Upper lobe of left lung (tissue), 4 donors: ENCODE measurements at regions not wholly inside any gene's neighbourhood (a gene's known extent, or its start where the extent isn't known, plus 50 kb on each side); places are given as distances from the start of the nearest gene placed in this dataset.

Experiments
- EP300 ChIP-seq, 4 donors: sonication (generic); formaldehyde crosslinking; IDR thresholded peaks; one replicate each; pipeline ENCODE4 v1.5.1; 2017; ENCODE audit warnings: antibody characterized with exemption in 4 of 4, control low read depth in 2 of 4
- POLR2A ChIP-seq, 4 donors: fragments of 450-650 bp; IDR thresholded peaks; one replicate each; pipeline ENCODE4 v1.5.1; 2016 to 2017; ENCODE audit warnings: antibody characterized with exemption in 4 of 4, mild to moderate bottlenecking in 2 of 4
- POLR2AphosphoS5 ChIP-seq, 2 donors: sonication (generic); formaldehyde crosslinking; IDR thresholded peaks; one replicate each; pipeline ENCODE4 v1.5.1; 2017; ENCODE audit warnings: antibody characterized with exemption in 2 of 2
- TF ChIP-seq, protein P1 (sequence below), 6 experiments: fragments of 450-650 bp in 4 of 6; fragments of 200-600 bp in 2 of 6; sonication (generic) in 2 of 6; IDR thresholded peaks; one replicate each; pipeline ENCODE4 v1.5.1; 2016 to 2019; ENCODE audit warnings: antibody characterized with exemption in 6 of 6

DNA sequence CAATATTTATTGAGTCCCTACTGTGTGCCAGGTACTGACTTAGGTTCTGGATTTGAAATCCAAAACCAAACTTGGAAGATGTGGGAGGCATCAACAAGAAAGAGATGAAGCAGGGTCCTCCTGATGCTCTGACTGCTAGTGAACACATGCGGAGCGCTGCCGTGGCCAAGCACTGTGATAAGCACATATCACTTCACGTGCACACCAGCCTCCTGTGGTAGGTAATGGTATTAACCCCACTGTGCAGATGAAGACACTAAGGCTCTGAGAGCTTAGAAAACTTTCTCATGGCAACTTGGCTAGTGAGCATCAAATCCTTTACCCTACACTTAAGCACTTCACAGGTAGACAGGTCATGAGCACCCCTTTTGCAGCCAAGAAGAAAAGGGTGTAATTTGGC is 216.1 kb downstream of the HAUS1 start:
- no peak for TF ChIP-seq POLR2A (IDR thresholded peaks at IDR 0.05)
- TF ChIP-seq, protein P1, sequence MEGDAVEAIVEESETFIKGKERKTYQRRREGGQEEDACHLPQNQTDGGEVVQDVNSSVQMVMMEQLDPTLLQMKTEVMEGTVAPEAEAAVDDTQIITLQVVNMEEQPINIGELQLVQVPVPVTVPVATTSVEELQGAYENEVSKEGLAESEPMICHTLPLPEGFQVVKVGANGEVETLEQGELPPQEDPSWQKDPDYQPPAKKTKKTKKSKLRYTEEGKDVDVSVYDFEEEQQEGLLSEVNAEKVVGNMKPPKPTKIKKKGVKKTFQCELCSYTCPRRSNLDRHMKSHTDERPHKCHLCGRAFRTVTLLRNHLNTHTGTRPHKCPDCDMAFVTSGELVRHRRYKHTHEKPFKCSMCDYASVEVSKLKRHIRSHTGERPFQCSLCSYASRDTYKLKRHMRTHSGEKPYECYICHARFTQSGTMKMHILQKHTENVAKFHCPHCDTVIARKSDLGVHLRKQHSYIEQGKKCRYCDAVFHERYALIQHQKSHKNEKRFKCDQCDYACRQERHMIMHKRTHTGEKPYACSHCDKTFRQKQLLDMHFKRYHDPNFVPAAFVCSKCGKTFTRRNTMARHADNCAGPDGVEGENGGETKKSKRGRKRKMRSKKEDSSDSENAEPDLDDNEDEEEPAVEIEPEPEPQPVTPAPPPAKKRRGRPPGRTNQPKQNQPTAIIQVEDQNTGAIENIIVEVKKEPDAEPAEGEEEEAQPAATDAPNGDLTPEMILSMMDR (IDR thresholded peaks at IDR 0.05): no peak
- no peak for TF ChIP-seq POLR2AphosphoS5 (IDR thresholded peaks at IDR 0.05)
- no peak for TF ChIP-seq EP300 (IDR thresholded peaks at IDR 0.05)
